Testis (tissue), 2 donors: ENCODE measurements at regions not wholly inside any gene's neighbourhood (a gene's known extent, or its start where the extent isn't known, plus 50 kb on each side); places are given as distances from the start of the nearest gene placed in this dataset.

Source experiments
- DNase-seq: peaks from one replicate; pipeline ENCODE4 v3.0.0-alpha.2; 2019
- H3K27ac ChIP-seq, 2 donors: fragments of 200-600 bp; sonication (generic); one replicate each; pipeline ENCODE4 v1.5.1; 2019
- H3K27me3 ChIP-seq: fragments of 200-600 bp; sonication (generic); one replicate; pipeline ENCODE4 v1.5.1; 2019
- H3K36me3 ChIP-seq: fragments of 200-600 bp; sonication (generic); one replicate; pipeline ENCODE4 v1.5.1; 2017; ENCODE audit warnings: low read depth; ENCODE audit errors: missing control alignments
- H3K4me1 ChIP-seq: fragments of 200-600 bp; sonication (generic); one replicate; pipeline ENCODE4 v1.5.1; 2019
- H3K4me3 ChIP-seq, 2 donors: fragments of 200-600 bp; sonication (generic); one replicate each; pipeline ENCODE4 v1.5.1; 2017 to 2019
- H3K9me3 ChIP-seq: fragments of 200-600 bp; sonication (generic); one replicate; pipeline ENCODE4 v1.5.1; 2017
- POLR2A ChIP-seq: fragments of 450-650 bp; IDR thresholded peaks from one replicate; pipeline ENCODE4 v1.6.1; 2017; ENCODE audit warnings: antibody characterized with exemption, mild to moderate bottlenecking, moderate library complexity
- WGBS, 2 donors: methylation state at CpG; one replicate each; pipeline ENCODE4 v1.1.5; 2018; 5-methylcytosine and 5-hydroxymethylcytosine counted together
- intact Hi-C: fragments of 100-400 bp; cut with DNase I; formaldehyde crosslinking; loops from one replicate; pipeline ENCODE4 v1.15.1; 2023; ENCODE audit warnings: low total_unique reads
- TF ChIP-seq, protein P1 (sequence below), 3 experiments: fragments of 450-650 bp in 2 of 3; fragments of 200-600 bp in 1 of 3; sonication (generic) in 1 of 3; IDR thresholded peaks; one replicate each; pipeline ENCODE4 v1.5.1; 2016 to 2019; ENCODE audit warnings: antibody characterized with exemption in 3 of 3, mild to moderate bottlenecking in 2 of 3, moderate library complexity in 1 of 3

- intact Hi-C loops = no loop called here
- H3K9me3 ChIP-seq = no peaks in the 10 kb centered on the region
- no peaks in the 10 kb centered on the region for H3K36me3 ChIP-seq
- H3K27ac ChIP-seq = no peak overlapping the region
- DNase-seq = no peak
- TF ChIP-seq, protein P1, sequence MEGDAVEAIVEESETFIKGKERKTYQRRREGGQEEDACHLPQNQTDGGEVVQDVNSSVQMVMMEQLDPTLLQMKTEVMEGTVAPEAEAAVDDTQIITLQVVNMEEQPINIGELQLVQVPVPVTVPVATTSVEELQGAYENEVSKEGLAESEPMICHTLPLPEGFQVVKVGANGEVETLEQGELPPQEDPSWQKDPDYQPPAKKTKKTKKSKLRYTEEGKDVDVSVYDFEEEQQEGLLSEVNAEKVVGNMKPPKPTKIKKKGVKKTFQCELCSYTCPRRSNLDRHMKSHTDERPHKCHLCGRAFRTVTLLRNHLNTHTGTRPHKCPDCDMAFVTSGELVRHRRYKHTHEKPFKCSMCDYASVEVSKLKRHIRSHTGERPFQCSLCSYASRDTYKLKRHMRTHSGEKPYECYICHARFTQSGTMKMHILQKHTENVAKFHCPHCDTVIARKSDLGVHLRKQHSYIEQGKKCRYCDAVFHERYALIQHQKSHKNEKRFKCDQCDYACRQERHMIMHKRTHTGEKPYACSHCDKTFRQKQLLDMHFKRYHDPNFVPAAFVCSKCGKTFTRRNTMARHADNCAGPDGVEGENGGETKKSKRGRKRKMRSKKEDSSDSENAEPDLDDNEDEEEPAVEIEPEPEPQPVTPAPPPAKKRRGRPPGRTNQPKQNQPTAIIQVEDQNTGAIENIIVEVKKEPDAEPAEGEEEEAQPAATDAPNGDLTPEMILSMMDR (IDR thresholded peaks at IDR 0.05) = no peak
- TF ChIP-seq POLR2A = no peak
- WGBS, 2 donors = 82 to 91% methylated on average over 3 to 4 of the region's 4 CpGs
- H3K4me1 ChIP-seq = peaks cover 6% of the 10 kb centered on the region
- H3K4me3 ChIP-seq = no peak overlapping the region
- H3K27me3 ChIP-seq = no peaks in the 10 kb centered on the region
Measured at GRCh38 chr16:66255647-66256046, 110.8 kb upstream of the CDH5 start.

DNA sequence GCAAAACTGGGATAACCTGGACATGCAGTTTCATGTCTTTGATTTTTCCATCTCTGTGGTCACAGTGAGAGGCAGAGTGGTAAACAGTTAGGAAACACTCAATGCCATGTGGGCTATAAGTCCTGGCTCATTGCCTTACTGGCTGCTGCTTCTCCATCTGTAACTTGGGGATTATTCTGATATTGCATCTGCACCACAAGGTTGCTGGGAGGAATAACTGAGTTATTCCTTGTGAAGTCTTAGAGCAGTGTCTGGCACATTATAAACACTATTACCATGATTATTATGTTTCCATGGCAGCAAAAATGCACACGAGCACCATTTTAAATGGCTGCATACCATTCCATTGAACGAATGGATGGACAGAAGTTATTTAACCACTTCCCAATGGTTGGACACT lies 111.7 kb upstream of the CDH5 start:
- Histone ChIP-seq H3K27ac (no peak overlapping the region), H3K9me3 (no peaks in the 10 kb centered on the region), H3K4me3 (no peak overlapping the region), H3K4me1 (peaks cover 10% of the 10 kb centered on the region), H3K27me3 (no peaks in the 10 kb centered on the region), H3K36me3 (no peaks in the 10 kb centered on the region)
- no peak for TF ChIP-seq POLR2A
- TF ChIP-seq, protein P1 (IDR thresholded peaks at IDR 0.05) = no peak
- intact Hi-C loops = no loop called here
- no peak for DNase-seq
- 78 to 88% methylated on average over 2 of the region's 2 CpGs for WGBS, 2 donors

- 86 to 100% methylated on average over 1 to 2 of the region's 2 CpGs for WGBS, 2 donors
- no peak for TF ChIP-seq POLR2A
- TF ChIP-seq, protein P1 (IDR thresholded peaks at IDR 0.05) = no peak
- H3K27me3 ChIP-seq = no peaks in the 10 kb centered on the region
Measured at GRCh38 chr16:66254106-66254505, 112.4 kb upstream of the CDH5 start.

DNA sequence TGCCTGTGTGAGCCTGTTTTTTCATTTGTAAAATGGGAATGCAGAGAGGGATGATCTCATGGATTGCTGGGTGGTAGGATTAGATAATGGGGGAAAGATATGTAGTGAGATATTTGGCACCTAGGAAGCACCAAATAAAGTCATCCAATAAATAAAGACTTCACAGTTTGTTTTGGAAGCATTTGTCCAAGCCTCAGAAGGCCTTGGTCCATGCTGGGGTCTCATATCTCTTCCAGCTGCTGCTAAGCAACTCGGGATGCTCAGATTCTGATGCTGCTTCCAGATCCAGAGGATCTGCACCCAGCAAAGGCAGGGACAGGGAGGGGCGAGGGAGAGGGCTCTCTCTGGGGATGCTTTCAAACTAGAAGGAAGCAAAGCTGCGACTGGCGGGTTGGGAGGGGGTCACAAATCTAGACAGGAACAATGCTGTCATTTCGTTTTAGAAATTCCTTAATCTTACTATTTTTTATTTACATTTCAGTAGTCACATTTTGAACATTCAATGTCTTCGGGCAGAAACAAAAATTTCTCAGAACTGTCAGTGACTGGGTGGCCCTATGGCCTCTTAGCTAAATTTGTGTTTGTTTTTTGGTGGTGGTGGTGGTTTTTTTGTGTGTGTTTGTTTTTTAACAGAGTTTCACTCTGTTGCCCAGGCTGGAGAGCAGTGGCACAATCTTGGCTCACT lies 114.9 kb upstream of the CDH5 start:
- no peaks in the 10 kb centered on the region for H3K9me3 ChIP-seq
- intact Hi-C loops = no loop called here
- peaks cover 10% of the 10 kb centered on the region for H3K4me1 ChIP-seq
- no peak for DNase-seq
- 63 to 77% methylated on average over 6 of the region's 6 CpGs for WGBS, 2 donors
- H3K4me3 ChIP-seq = no peak overlapping the region
- TF ChIP-seq, protein P1 (IDR thresholded peaks at IDR 0.05) = no peak
- no peak for TF ChIP-seq POLR2A
- peak overlapping the region in 1 of 2 donors; percentile 33 for H3K27ac ChIP-seq
- no peaks in the 10 kb centered on the region for H3K27me3 ChIP-seq
- H3K36me3 ChIP-seq = no peaks in the 10 kb centered on the region

More at GRCh38 chr16:66254106-66254505, 112.4 kb upstream of the CDH5 start:
- peaks cover 10% of the 10 kb centered on the region for H3K4me1 ChIP-seq
- no peak overlapping the region for H3K27ac ChIP-seq
- H3K36me3 ChIP-seq = no peaks in the 10 kb centered on the region
- no peak for DNase-seq
- H3K4me3 ChIP-seq = no peak overlapping the region
- intact Hi-C loops = no loop called here
- H3K9me3 ChIP-seq = no peaks in the 10 kb centered on the region
